GM18868 (cell line): ENCODE measurements at regions not wholly inside any gene's neighbourhood (a gene's known extent, or its start where the extent isn't known, plus 50 kb on each side); places are given as distances from the start of the nearest gene placed in this dataset.
"Not testable (repeated sequence)": the region's sequence is repeated elsewhere in the genome, so short reads cannot be mapped to it uniquely, and the experiment has no call there.

Experiments used
- ATAC-seq: cut with Tn5 transposase; IDR thresholded peaks from one replicate; pipeline ENCODE4 v1.9.1; 2021; ENCODE audit warnings: mild to moderate bottlenecking, moderate library complexity; ENCODE audit not compliant: unreplicated experiment

DNA sequence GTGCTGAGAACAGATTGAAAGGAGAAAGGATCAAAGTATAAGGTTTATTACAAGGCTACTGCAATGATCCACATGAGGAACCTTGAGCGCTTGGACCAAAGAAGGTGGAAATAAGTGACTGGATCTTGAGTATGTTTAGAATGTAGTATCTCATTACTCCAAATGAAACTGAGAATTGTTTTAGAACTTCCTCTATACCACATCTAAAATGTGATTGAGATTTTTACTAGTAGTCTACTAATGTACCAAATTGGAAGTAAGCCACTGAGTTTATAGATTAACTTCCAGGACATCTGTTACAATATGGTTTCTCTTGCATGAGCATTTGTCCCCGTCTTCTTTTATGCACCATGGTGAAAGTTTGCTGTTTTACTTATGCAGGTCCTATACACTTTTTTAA is 300.5 kb downstream of the SUCLG1 start:
- ATAC-seq = no peak

- no peak for ATAC-seq
These were observed 306.6 kb downstream of the SUCLG1 start for GRCh38 chr2:84152462-84152861.

- ATAC-seq = no peak
These were observed 314.7 kb downstream of the SUCLG1 start for GRCh38 chr2:84144345-84144744.

- no peak for ATAC-seq
These were observed 322.0 kb downstream of the SUCLG1 start for GRCh38 chr2:84137034-84137433.

DNA sequence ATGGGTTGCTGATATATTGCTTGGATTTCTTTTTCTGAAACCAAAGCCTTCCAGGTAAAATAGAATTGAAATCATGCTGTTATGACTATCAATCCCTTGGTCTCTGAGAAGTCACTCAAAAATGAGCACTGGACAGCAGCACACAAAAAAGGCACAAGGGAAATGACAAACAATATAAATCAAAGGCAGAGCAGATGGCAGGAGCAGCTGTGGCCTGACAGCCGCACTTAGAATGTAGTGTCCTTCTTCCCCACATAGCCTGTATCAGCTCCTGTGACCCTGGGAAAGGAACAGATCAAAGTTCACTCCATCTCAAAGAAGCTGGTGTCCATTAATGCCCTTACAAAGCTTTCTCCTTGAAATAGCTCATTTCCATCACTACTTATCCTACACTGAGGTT is 326.7 kb downstream of the SUCLG1 start:
- no peak for ATAC-seq

- ATAC-seq = no peak
These were observed 327.7 kb downstream of the SUCLG1 start for GRCh38 chr2:84131278-84131830.

- no peak for ATAC-seq
These were observed 330.1 kb downstream of the SUCLG1 start for GRCh38 chr2:84129018-84129417.

- ATAC-seq = not testable (repeated sequence)
These were observed 331.3 kb downstream of the SUCLG1 start for GRCh38 chr2:84127812-84128211.

DNA sequence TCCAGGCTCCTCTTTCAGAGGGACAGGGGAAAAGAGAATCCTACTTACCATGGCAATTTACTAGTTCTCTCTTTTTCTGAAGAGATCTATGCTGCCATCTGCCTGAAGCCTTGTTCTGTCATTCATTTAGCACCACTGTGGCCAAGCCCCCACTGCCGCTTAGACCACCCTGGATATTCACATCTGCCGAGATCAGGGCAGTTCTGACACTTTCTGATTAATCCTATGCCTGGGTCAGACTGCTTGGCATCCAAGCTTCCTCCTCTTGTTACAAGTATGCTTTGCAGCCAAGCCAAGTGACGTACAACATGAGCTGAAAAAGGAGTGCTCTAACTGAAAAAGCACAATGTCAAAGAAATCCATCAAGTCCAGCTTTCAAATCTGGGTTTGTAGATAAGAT is 332.6 kb downstream of the SUCLG1 start:
- no peak for ATAC-seq

GRCh38 chr2:84126084-84126483 is 333.0 kb downstream of the SUCLG1 start:
- ATAC-seq = no peak

DNA sequence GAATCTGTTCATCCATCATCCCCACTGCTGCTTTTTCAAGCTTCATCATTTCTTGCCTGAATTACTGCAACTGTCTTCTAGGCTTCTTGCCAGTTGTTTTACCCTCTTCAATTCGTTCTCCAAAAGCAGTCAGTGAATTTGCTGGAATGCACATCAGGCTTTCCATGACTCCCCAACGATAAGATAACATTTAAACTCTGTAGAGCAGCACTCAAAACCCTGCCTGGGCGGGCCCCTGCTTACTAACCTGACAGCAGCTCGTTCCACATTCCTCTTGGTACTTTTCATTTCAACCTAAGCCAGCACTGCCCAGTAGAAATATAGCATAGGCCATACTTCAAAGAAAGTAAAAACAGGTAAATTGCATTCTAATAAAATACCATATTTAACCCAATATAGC is 342.9 kb downstream of the SUCLG1 start:
- ATAC-seq = no peak

GRCh38 chr2:84115173-84115857 is 343.8 kb downstream of the SUCLG1 start:
- no peak for ATAC-seq

DNA sequence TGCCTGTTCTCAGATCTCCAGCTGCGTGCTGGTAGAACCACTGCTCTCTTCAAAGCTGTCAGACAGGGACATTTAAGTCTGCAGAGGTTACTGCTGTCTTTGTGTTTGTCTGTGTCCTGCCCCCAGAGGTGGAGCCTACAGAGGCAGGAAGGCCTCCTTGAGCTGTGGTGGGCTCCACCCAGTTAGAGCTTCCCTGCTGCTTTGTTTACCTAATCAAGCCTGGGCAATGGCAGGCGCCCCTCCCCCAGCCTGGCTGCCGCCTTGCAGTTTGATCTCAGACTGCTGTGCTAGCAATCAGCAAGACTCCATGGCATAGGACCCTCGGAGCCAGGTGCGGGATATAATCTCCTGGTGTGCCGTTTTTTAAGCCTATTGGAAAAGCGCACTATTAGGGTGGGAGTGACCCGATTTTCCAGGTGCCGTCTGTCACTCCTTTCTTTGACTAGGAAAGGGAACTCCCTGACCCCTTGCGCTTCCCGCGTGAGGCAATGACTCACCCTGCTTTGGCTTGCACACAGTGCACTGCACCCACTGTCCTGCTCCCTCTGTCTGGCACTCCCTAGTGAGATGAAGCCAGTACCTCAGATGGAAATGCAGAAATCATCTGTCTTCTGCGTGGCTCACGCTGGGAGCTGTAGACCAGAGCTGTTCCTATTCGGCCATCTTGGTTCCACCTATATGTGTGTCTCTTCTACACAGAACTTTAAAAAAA is 355.1 kb downstream of the SUCLG1 start:
- not testable (repeated sequence) for ATAC-seq

- ATAC-seq = no peak
These were observed 356.8 kb downstream of the SUCLG1 start for GRCh38 chr2:84102274-84102673.

- no peak for ATAC-seq
These were observed 370.4 kb downstream of the SUCLG1 start for GRCh38 chr2:84088656-84089055.

DNA sequence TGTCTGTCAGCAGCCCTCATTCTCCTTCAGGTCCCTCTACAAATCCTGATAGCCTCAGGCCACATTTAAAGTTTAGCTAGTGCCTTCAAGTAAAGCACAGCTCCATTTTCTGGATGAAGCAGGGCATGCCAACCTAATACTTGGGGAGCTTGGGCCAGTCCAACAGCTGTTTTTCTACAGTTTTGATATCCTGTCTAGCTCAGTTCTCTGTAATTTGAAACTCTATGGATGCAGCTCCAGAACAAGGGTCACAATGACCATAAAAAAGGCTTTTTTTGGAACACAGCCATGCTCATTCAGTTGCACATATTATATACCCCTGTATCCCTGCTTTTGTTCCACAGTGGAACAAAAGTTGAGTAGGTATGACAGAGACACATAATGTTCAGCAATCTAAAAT is 373.5 kb downstream of the SUCLG1 start:
- no peak for ATAC-seq

DNA sequence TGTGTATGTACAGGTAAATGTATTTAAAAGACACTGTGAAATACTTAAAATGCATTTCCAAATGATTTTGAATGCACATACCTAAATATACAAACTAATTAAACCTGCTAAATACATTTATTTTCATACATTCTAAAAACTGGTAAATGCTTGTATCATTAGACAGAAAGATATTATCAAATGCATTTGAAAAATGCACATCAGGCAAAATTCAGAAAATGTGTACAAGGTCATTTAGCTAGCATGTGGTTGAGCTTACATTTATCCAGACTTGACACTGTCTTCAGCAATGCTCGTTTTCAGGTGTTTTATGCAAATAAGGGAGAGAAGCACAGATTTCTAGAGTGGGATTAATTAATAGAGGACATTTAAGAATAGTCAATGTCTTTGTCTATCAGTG is 374.2 kb downstream of the SUCLG1 start:
- no peak for ATAC-seq

DNA sequence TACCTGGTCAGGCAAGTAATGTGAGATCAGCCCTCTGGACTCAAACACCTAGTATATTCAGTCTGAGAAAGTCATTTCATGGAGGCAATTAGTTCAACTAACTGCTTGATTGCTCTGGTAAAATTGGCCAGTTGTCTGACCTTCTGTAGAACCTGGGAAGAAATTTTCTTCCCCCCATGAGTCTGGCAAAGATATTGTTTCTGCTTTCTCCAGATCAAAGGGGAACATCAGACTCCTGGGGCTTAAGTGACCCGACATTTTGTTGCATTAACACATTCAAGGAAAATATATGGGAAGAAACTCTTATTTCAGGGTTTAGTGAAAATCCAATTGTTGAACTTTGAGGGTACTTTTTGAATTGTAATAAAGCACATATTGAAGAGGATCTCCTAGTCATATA is 375.1 kb downstream of the SUCLG1 start:
- no peak for ATAC-seq

DNA sequence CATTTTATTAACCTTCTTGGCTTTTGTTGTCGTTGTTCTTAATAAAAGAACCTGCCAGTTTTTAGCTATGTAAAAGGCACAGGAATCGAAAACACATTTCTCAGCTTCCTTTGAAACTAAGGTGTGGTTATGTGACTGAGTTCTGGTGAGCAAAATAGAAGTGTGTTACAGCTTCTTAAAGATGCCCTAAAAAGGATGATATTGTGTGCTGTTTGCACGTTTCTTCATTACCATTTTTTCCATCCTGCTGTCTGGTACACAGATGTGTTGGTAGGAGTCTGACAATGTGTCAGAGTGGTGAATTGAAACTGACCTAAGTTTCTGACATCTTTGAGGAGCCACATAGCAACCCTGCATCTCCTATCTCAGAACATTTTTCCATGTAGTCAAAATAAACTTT is 380.6 kb downstream of the SUCLG1 start:
- no peak for ATAC-seq

GRCh38 chr2:84077496-84077895 is 381.6 kb downstream of the SUCLG1 start:
- peak; percentile 76 for ATAC-seq

- no peak for ATAC-seq
These were observed 388.0 kb downstream of the SUCLG1 start for GRCh38 chr2:84071050-84071449.

DNA sequence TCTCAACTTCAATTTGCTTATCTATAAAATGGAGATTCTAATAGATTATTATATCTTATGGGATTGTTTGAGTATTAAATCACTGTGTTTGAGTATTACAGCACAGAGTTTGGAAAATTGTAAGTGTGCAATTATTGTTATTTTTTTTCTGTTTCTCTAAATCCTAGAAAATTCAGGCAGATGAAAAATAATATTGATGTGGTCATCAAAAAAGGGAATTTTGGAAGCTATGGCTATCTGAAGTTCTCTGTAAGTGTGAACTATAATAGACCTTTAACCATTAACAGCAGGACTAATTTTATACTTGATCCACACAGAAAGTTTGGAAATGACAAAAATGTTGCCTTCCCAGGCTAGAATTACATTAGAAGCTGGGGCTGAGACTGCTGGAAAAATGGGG is 393.2 kb downstream of the SUCLG1 start:
- no peak for ATAC-seq
